Activated T-helper 17 cell treated with anti-CD3 and anti-CD28 coated beads, Interleukin-2, amount 50 U/mL, for 72 hours (primary cell): ENCODE measurements at regions not wholly inside any gene's neighbourhood (a gene's known extent, or its start where the extent isn't known, plus 50 kb on each side); places are given as distances from the start of the nearest gene placed in this dataset.
"Not testable (repeated sequence)": the region's sequence is repeated elsewhere in the genome, so short reads cannot be mapped to it uniquely, and the experiment has no call there.

ENCODE experiments used
- ATAC-seq: fragments of 150-1000 bp; cut with Tn5 transposase; replicated peaks from 2 replicates; pipeline ENCODE4 v1.10.0; 2021; ENCODE audit warnings: mild to moderate bottlenecking, moderate library complexity
- H3K27ac Mint-ChIP-seq: one replicate; pipeline ENCODE4 v1.8.0; 2022; ENCODE audit warnings: mixed read lengths
- H3K27me3 Mint-ChIP-seq: one replicate; pipeline ENCODE4 v1.8.0; 2022; ENCODE audit warnings: mixed read lengths
- H3K36me3 Mint-ChIP-seq: one replicate; pipeline ENCODE4 v1.8.0; 2022; ENCODE audit warnings: low read depth, mild to moderate bottlenecking, mixed read lengths
- H3K4me1 Mint-ChIP-seq: one replicate; pipeline ENCODE4 v1.8.0; 2022; ENCODE audit warnings: mixed read lengths
- H3K4me3 Mint-ChIP-seq: one replicate; pipeline ENCODE4 v1.8.0; 2022; ENCODE audit warnings: mild to moderate bottlenecking, mixed read lengths
- H3K9me3 Mint-ChIP-seq: one replicate; pipeline ENCODE4 v1.8.0; 2022; ENCODE audit warnings: mixed read lengths

GRCh38 chr9:129317179-129318011, 139.3 kb upstream of the IER5L start:
- peaks cover 7% of the 10 kb centered on the region for H3K4me1 Mint-ChIP-seq

GRCh38 chr9:129316281-129317030, 138.4 kb upstream of the IER5L start:
- no peaks in the 10 kb centered on the region for H3K9me3 Mint-ChIP-seq
- no peaks in the 10 kb centered on the region for H3K27me3 Mint-ChIP-seq
- H3K36me3 Mint-ChIP-seq, result no peaks in the 10 kb centered on the region
- H3K27ac Mint-ChIP-seq, result no peak overlapping the region
- no peak overlapping the region for H3K4me3 Mint-ChIP-seq
- no peak for ATAC-seq
- peaks cover 7% of the 10 kb centered on the region for H3K4me1 Mint-ChIP-seq

More at GRCh38 chr9:129317179-129318011, 139.3 kb upstream of the IER5L start:
- Mint-ChIP-seq H3K4me3 (no peak overlapping the region), H3K27me3 (no peaks in the 10 kb centered on the region), H3K9me3 (no peaks in the 10 kb centered on the region), H3K36me3 (no peaks in the 10 kb centered on the region), H3K27ac (no peak overlapping the region)
- ATAC-seq, result no peak

DNA sequence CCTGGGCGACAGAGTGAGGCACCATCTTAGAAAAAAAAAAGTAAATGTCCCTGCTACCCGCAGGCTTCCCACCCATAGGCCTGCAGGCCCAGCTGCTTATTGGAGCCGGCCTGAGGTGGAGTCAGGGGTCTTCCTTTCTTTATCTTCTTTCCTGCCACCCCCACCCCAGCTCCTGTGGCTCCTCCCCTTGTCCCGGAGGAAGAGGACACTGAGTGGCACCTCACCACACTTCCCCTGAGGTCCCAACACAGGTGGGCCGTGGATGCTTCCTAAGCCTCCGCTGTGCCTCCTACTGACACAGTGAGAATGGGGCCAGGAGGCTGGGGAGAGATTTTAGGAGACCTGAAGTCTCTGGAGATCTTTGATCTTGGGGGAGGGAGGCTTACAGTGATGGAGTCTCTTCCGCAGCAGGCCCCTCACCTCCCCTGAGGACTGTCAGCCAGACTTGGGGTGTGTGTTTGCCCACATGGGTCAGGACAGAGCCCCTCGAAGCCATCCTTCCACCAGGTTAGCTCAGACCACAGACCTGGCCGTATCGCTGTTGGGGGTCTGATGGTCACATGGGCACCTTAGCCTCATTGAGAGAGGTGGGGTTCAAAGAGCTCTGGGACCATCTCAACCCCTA, 135.4 kb upstream of the IER5L start:
- Mint-ChIP-seq H3K36me3 (no peaks in the 10 kb centered on the region), H3K4me1 (no peaks in the 10 kb centered on the region), H3K9me3 (no peaks in the 10 kb centered on the region), H3K27me3 (no peaks in the 10 kb centered on the region), H3K27ac (no peak overlapping the region), H3K4me3 (no peak overlapping the region)
- ATAC-seq, result no peak

DNA sequence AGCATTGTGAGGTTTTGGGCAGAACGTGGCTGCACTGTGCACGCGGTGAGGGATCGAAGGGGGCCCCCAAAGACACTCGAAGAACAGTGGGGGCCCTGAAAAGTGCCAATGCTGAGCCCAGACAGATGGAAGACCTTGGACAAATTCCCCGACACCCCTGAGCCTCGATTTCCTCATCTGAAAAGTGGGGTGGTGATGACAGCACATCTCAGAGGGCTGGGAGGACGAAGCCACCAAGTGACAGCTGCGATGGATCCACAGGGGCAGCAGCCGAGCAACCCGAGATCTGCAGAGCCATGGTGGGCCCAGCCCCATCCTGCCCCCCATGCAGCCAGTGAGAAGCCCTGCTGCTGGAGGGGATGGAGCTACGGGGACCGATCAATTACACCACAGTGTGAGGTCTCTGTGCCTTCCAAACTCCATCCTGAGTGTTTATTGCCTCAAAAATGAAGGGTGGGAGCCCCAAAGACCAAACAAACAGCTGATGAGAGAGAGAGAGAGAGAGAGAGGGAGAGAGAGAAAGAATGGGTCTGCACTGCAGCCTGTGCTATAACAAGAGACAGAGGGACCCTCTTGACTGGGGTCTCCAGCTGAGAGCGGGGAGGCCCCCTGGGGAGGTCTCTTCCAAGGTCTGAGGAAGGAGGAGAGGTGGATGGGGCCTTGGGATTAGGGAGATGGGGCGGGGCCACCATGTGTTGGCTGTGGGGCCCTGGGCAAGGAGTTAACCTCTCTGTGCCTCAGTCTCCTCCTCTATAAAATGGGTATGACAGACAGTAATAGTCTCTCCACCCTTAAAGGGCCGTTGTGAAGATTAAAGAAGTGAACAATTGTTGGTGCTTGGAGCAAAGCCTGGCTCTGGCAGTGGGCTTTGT, 134.4 kb upstream of the IER5L start:
- H3K27ac Mint-ChIP-seq, result no peak overlapping the region
- no peaks in the 10 kb centered on the region for H3K27me3 Mint-ChIP-seq
- no peaks in the 10 kb centered on the region for H3K36me3 Mint-ChIP-seq
- H3K4me1 Mint-ChIP-seq, result no peaks in the 10 kb centered on the region
- no peaks in the 10 kb centered on the region for H3K9me3 Mint-ChIP-seq
- ATAC-seq, result no peak
- no peak overlapping the region for H3K4me3 Mint-ChIP-seq

GRCh38 chr9:129311643-129312042, 133.6 kb upstream of the IER5L start:
- ATAC-seq, result no peak
- H3K27me3 Mint-ChIP-seq, result no peaks in the 10 kb centered on the region
- H3K9me3 Mint-ChIP-seq, result no peaks in the 10 kb centered on the region
- H3K4me1 Mint-ChIP-seq, result no peaks in the 10 kb centered on the region
- H3K36me3 Mint-ChIP-seq, result no peaks in the 10 kb centered on the region
- H3K27ac Mint-ChIP-seq, result no peak overlapping the region
- H3K4me3 Mint-ChIP-seq, result no peak overlapping the region

DNA sequence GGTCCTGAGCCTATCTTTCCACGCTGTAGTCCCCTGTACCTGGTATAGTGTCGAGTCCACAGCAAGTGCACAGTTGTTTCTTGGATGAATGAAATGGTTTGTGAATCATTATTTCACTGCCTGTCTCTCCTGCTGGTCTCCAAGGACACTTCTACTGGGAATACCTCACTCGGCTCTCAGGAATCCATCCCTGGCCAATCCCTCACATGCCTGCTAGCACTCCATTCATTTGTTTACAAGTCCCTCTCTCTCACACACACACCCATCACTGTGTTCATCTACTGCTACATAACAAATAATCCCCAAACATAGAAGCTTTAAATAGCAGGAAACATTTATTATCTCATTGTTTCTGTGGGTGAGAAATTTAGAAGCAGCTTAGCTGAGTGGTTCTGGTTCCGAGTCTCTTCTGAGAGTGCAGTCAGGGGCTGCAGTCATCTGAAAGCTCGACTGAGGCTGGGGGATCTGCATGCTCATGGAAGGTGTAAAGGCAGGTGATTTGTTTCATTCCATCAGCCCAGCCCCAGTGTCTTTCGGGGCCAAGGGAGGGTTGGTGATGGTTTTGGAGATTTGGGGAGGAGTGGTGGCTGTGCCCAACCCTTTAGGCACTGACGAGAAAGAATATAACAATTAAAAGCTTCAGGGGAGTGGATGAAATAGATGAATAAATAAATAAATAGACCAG, 132.7 kb upstream of the IER5L start:
- no peaks in the 10 kb centered on the region for H3K4me1 Mint-ChIP-seq
- H3K4me3 Mint-ChIP-seq, result no peak overlapping the region
- no peak overlapping the region for H3K27ac Mint-ChIP-seq
- no peaks in the 10 kb centered on the region for H3K36me3 Mint-ChIP-seq
- ATAC-seq, result no peak
- H3K27me3 Mint-ChIP-seq, result no peaks in the 10 kb centered on the region
- H3K9me3 Mint-ChIP-seq, result no peaks in the 10 kb centered on the region

DNA sequence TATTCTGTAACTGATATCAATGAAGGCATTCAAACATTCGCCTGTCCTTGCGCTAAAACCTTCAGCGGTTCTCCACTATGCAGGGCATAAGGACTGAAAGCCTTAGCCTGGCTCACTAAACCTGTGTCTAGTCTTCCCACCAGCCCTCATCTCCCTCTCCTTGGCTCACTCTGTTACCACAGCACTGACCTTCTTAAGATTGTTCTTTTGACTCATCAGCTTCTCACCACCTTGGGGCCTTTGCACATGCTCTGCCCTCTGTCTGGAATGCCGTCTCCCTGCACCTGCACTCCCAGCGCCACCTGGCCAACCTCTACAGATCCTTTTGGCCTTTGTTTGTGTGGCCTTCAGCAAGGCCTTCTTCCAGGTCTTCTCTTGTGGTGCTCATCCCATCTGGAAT, 131.8 kb upstream of the IER5L start:
- Mint-ChIP-seq H3K4me1 (no peaks in the 10 kb centered on the region), H3K9me3 (no peaks in the 10 kb centered on the region), H3K4me3 (no peak overlapping the region), H3K36me3 (no peaks in the 10 kb centered on the region), H3K27me3 (no peaks in the 10 kb centered on the region), H3K27ac (no peak overlapping the region)
- no peak for ATAC-seq

DNA sequence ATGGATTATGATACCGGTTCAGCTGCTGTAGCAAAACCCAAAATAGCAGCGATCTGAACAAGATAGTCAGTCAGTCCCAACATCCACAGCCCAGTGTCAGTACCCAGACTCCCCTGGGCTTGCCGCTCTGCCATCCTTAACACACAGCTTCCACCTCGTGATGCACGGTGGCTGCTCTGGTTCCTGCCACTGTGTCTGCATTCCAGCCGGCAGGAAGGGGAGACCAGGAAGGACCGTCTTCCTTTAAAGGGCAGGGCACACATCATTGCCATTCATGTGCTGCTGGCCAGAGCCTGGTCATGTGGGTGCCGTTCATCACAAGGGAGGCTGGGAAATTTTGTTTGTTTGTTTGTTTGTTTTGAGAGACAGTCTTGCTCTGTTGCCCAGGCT, 131.0 kb upstream of the IER5L start:
- Mint-ChIP-seq H3K36me3 (no peaks in the 10 kb centered on the region), H3K27ac (no peak overlapping the region), H3K4me3 (no peak overlapping the region), H3K9me3 (no peaks in the 10 kb centered on the region), H3K27me3 (no peaks in the 10 kb centered on the region), H3K4me1 (no peaks in the 10 kb centered on the region)
- ATAC-seq, result no peak

DNA sequence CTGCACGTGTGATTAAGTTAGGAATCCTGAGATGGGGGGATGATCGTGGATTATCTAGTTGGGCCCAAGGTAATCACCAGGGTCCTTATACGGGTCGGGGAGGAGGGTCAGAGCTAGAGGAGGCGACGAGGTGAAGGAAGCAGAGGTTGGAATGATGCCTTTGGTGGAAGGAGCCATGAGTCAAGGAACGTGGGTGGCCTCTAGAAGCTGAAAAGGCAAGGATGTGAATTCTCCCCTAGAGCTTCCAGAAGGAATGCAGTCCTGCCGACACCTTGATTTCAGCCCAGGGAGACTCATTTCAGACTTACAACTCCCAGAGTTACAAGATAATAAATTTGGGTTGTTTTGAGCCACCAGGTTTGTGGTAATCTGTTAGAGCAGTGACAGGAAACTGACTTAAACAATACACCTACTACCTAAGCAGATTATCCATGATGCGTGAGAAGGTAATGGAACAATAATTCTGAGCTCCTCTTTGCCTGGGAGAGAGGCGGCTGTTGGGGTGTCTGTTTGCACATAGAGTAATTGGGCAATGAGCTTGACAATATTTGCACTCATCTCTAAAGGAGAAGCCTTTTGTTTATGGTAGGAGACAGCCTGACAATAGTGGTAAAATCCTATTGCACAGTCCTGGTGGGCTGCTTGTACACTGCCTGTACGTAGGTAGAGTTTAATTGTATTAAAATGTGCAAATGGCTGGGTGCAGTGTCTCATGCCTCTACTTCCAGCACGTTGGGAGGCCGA, 129.3 kb upstream of the IER5L start:
- H3K27ac Mint-ChIP-seq, result no peak overlapping the region
- H3K36me3 Mint-ChIP-seq, result no peaks in the 10 kb centered on the region
- no peaks in the 10 kb centered on the region for H3K4me1 Mint-ChIP-seq
- ATAC-seq, result peak; percentile 24
- no peaks in the 10 kb centered on the region for H3K9me3 Mint-ChIP-seq
- peaks cover 3% of the 10 kb centered on the region for H3K27me3 Mint-ChIP-seq
- no peak overlapping the region for H3K4me3 Mint-ChIP-seq

GRCh38 chr9:129306318-129306973, 128.4 kb upstream of the IER5L start:
- ATAC-seq, result no peak
- no peaks in the 10 kb centered on the region for H3K36me3 Mint-ChIP-seq
- H3K27me3 Mint-ChIP-seq, result peaks cover 3% of the 10 kb centered on the region
- H3K9me3 Mint-ChIP-seq, result no peaks in the 10 kb centered on the region
- no peak overlapping the region for H3K4me3 Mint-ChIP-seq
- no peaks in the 10 kb centered on the region for H3K4me1 Mint-ChIP-seq
- no peak overlapping the region for H3K27ac Mint-ChIP-seq

DNA sequence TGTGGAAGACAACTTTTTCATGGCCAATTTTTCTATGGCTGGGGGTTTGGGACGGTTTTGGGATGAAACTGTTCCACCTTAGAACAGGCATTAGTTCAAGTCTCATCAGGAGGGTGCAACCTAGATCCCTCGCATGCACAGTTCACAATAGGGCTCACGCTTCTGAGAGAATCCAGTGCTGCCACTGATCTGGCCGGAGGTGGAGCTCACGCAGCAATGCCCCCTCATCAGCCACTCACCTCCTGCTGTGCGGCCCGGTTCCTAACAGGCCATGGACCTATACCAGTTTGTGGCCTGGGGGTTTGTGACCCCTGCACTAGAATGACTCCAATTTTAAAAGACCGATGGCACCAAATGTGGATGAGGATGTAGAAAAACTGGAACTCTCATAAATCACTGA, 127.2 kb upstream of the IER5L start:
- Mint-ChIP-seq H3K4me1 (no peaks in the 10 kb centered on the region), H3K36me3 (no peaks in the 10 kb centered on the region), H3K9me3 (no peaks in the 10 kb centered on the region), H3K27me3 (peaks cover 3% of the 10 kb centered on the region), H3K27ac (no peak overlapping the region), H3K4me3 (no peak overlapping the region)
- ATAC-seq, result no peak

DNA sequence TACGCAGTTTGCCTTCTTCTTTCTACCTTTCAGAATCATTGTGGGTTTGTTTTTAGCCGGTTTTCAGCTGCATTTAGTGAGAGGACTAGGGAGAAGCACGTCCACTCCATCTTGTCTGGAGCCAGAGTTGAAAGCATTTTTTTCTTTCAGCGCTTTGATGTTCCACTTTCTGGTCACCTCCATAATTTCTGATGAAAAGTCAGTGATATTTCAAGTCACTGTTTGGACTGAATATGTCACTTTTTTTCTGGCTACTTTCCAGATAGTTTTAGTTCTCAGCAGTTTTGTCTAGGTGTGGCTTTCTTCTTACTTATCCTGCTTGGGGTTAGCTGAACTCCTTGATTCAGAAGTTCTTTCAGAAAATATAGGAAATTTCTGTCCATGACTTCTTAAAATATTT, 123.9 kb upstream of the IER5L start:
- Mint-ChIP-seq H3K4me3 (no peak overlapping the region), H3K9me3 (no peaks in the 10 kb centered on the region), H3K36me3 (no peaks in the 10 kb centered on the region), H3K27ac (no peak overlapping the region), H3K4me1 (no peaks in the 10 kb centered on the region), H3K27me3 (peaks cover 8% of the 10 kb centered on the region)
- no peak for ATAC-seq

DNA sequence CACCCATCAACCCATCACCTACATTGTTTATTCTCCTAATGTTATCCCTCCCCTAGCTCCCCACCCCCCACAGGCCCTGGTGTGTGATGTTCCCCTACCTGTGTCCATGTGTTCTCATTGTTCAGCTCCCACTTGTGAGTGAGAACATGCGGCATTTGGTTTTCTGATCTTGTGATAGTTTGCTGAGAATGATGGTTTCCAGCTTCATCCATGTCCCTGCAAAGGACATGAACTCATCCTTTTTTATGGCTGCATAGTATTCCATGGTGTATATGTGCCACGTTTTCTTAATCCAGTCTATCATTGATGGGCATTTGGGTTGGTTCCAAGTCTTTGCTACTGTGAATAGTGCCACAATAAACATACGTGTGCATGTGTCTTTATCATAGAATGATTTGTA, 118.1 kb upstream of the IER5L start:
- not testable (repeated sequence) for H3K27ac Mint-ChIP-seq, ATAC-seq

More for the DNA sequence above, 118.1 kb upstream of the IER5L start:
- not testable (repeated sequence) for H3K27me3 Mint-ChIP-seq, H3K36me3 Mint-ChIP-seq, H3K9me3 Mint-ChIP-seq, H3K4me3 Mint-ChIP-seq, H3K4me1 Mint-ChIP-seq
